Epithelial cell of esophagus (primary cell): ENCODE measurements at regions not wholly inside any gene's neighbourhood (a gene's known extent, or its start where the extent isn't known, plus 50 kb on each side); places are given as distances from the start of the nearest gene placed in this dataset.
A peak's percentile ranks its signal among the peaks of the same experiment; 100 is the strongest.
"Not testable (repeated sequence)": the region's sequence is repeated elsewhere in the genome, so short reads cannot be mapped to it uniquely, and the experiment has no call there.

Source experiments
- DNase-seq: peaks from one replicate; pipeline ENCODE4 v3.0.0; 2010; ENCODE audit warnings: low read depth
- H3K4me3 ChIP-seq: 2 replicates; pipeline ENCODE4 v1.5.1; 2011; ENCODE audit warnings: mild to moderate bottlenecking, low read length, control low read depth
- CTCF ChIP-seq: IDR thresholded peaks from 2 replicates; pipeline ENCODE4 v1.5.1; 2011; ENCODE audit warnings: low read depth, mild to moderate bottlenecking, low read length, control low read depth, inconsistent platforms; ENCODE audit not compliant: insufficient read depth; ENCODE audit errors: missing control alignments

GRCh38 chr7:12032146-12032545, 178.9 kb upstream of the TMEM106B start:
- no peak for TF ChIP-seq CTCF
- DNase-seq = no peak
- H3K4me3 ChIP-seq = no peak overlapping the region

DNA sequence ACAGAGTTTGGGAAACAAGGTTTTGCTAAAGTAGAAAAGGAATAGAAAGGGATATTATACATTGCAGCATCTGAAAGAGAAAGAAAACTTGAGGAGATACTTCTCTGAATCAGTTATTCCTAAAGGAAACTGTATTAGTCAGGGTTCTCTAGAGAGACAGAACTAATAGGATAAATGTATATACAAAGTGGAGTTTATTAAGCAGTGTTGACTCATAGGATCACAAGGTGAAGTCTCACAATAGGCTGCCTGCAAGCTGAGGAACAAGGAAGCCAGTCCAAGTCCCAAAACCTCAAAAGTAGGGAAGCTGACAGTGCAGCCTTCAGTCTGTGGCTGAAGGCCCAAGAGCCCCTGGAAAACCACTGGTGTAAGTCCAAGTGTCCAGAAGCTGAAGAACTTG, 167.6 kb upstream of the TMEM106B start:
- DNase-seq = peak; percentile 73

GRCh38 chr7:12052211-12052610, 158.9 kb upstream of the TMEM106B start:
- no peak for TF ChIP-seq CTCF
- no peak overlapping the region for H3K4me3 ChIP-seq
- no peak for DNase-seq

More for the DNA sequence above, 167.6 kb upstream of the TMEM106B start:
- H3K4me3 ChIP-seq = not testable (repeated sequence)

DNA sequence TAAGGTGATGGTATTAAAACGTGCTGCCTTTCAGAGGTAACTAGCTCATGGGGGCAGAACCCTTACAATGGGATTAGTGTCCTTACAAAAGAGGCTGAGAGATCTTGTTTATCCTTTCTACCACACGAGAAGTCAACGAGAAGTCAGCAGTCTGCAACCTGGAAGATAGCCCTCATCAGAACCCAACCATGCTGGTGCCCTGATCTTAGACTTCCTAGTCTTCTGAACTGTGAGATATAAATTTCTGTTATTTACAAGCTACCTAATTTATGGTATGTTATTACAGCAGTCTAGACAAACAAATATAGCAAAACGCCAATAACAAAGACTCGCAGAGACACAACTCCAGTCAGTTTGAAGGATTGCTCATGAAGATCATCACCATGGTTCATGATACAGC, 157.5 kb upstream of the TMEM106B start:
- H3K4me3 ChIP-seq = no peak overlapping the region
- TF ChIP-seq CTCF = no peak
- no peak for DNase-seq

DNA sequence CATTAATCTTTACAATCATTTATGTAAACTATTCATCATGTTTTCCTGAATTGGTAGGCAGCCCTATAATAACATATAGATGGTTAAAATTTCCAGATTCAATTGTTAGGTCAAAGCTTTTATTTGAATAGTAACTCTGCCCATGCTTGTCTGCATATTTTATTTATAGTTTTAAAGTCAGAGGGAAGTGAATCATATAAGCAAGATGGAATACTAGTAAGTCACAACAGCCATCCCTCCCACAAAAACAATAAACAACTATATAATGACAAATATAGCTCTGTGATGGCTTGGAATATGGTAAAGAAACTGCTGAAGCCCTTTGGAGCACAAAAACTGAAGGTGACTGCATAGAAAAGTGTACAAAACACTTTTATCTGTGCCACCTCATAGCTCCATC, 156.3 kb upstream of the TMEM106B start:
- TF ChIP-seq CTCF = no peak
- no peak for DNase-seq

GRCh38 chr7:12056381-12056780, 154.7 kb upstream of the TMEM106B start:
- DNase-seq = no peak
- H3K4me3 ChIP-seq = no peak overlapping the region
- no peak for TF ChIP-seq CTCF

More for the DNA sequence above, 156.3 kb upstream of the TMEM106B start:
- no peak overlapping the region for H3K4me3 ChIP-seq

DNA sequence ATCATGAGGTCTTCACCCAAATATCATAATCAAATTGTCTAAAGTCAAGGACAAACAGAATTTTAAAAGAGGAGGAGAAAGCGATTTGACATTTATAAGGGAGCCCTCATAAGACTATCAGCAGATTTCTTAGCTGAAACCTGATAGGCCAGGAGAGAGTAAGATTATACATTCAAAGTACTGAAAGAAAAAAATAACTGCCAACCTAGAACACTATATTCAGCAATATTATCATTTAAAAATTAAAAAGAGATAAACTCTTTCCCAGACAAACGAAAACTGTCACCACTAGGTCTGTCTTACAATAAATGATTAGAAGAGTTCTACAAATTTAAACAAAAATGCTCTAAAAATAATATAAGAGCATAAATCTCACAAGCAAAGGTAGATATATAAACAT, 154.1 kb upstream of the TMEM106B start:
- DNase-seq = no peak
- TF ChIP-seq CTCF = no peak
- H3K4me3 ChIP-seq = no peak overlapping the region

GRCh38 chr7:12062062-12062461, 149.0 kb upstream of the TMEM106B start:
- peak; percentile 35 for TF ChIP-seq CTCF
- H3K4me3 ChIP-seq = no peak overlapping the region
- no peak for DNase-seq
